HG03025 (cell line): ENCODE measurements at regions not wholly inside any gene's neighbourhood (a gene's known extent, or its start where the extent isn't known, plus 50 kb on each side); places are given as distances from the start of the nearest gene placed in this dataset.

Source experiments
- ATAC-seq: cut with Tn5 transposase; IDR thresholded peaks from one replicate; pipeline ENCODE4 v1.9.1; 2021; ENCODE audit warnings: mild to moderate bottlenecking, moderate library complexity; ENCODE audit not compliant: unreplicated experiment, low FRiP score

- ATAC-seq: no peak
Measured at GRCh38 chr4:123305736-123306135, 90.9 kb upstream of the SPRY1 start.

DNA sequence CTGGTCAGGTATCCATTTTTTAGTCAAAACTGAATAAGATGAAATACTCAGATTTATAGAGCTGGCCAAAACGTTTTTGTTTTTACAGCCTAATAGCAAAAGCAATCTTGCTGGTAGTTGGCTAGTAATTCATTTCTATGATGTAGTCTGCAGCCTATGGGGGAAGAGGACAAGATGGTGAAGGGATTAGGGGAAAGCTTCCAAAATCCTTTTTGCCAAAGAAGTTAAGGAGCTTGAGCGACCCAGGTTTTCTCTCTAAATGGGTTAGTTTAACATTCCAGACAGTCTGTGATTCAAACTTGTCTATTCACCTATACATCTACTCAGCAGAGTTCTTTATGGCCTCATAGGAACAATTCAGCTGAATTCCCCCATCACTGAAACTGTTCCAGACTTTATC is 89.8 kb upstream of the SPRY1 start:
- no peak for ATAC-seq

- ATAC-seq: no peak
Measured at GRCh38 chr4:123308667-123309066, 87.9 kb upstream of the SPRY1 start.

DNA sequence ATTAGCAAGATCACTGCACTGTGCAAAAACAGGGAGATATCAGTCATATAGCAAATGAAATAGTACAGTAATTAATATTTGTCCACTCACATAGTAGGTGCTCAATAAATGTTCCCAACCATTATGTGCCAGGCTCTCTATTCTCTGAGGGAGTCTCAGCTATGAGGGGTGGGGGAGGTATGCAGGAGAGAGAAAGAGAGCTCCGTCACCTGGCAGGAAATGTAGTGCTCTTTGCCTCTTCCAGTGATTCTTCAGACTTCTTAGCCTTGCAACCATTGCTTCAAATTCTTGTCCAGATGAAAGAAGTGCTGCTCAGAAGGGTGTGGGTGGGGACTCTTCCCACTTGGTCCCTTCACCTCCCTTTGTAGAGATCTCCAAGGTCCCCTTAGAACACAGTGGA is 84.5 kb upstream of the SPRY1 start:
- ATAC-seq: no peak

GRCh38 chr4:123312951-123313592 is 83.5 kb upstream of the SPRY1 start:
- no peak for ATAC-seq

DNA sequence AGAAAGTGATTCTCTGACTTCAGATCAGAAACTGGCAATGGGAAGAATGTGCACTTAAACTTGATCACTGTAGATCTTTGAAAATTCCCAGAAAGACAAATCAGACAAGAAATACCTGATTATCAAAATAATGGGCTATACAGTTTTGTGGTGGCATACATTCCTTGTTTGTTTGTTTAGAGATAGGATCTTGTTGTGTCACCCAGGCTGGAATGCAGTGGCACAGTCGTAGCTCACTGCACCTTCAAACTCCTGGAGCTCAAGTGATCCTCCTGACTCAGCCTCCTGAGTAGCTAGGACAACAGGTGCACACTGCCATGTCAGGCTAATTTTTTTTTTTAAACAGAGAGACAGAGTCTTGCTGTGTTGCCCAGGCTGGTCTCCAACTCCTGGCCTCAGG is 81.0 kb upstream of the SPRY1 start:
- ATAC-seq: no peak

- no peak for ATAC-seq
Measured at GRCh38 chr4:123317211-123317610, 79.4 kb upstream of the SPRY1 start.

GRCh38 chr4:123319639-123320038 is 77.0 kb upstream of the SPRY1 start:
- no peak for ATAC-seq

DNA sequence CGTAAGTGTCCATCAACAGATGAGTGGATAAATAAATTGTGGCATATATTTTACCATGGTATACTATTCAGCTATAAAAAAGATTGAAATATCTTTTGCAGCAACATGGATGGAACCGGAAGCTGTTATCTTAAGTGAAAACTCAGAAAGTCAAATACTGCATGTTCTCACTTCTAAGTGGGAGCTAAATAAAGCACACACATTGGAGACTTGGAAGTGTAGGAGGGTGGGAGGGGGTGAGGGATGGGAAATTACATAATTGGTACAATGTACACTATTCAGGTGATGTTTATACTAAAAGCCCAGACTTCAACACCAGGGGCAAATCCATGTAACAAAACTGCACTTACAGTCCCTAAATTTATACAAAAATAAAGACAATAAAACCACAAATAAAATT is 72.6 kb upstream of the SPRY1 start:
- ATAC-seq: no peak

- ATAC-seq: peak; percentile 98
Measured at GRCh38 chr4:123325241-123325681, 71.3 kb upstream of the SPRY1 start.

GRCh38 chr4:123327346-123327745 is 69.2 kb upstream of the SPRY1 start:
- no peak for ATAC-seq

- ATAC-seq: no peak
Measured at GRCh38 chr4:123327846-123328429, 68.7 kb upstream of the SPRY1 start.

DNA sequence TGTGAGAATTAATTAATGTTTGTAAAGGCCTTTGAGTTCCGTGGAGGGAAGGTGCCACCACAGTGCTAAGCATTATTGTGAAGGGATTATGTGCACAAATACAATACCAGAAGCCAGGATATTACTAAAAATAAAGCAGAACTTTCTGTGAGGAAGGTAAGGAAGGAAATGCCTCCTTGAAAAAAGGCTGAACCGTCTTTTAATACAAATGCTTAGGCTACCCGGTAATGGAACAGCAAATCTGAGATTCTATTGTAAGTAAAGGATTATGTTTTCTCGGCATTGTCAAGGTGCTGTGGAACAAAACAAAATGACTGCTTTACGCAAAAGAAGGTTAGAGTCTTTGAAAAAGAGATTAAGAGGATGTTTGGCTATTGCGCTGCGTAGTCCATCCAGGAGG is 57.9 kb upstream of the SPRY1 start:
- ATAC-seq: no peak

- no peak for ATAC-seq
Measured at GRCh38 chr4:123339507-123340380, 56.9 kb upstream of the SPRY1 start.

DNA sequence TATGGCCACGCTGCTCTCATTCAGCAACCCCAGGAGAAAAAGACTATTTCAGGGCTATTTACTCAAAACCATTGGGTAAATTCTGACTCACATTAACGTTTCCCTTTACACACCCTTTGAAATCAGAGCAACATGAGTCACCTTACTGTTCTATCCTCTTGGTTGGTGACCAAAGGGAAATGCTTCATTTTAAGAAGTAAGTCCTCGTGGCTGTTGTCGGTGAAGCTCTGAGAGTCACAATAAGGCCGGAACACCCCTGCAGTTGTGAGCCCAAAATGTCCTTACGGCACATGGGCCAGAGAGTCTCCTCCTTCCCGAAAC is 56.3 kb upstream of the SPRY1 start:
- no peak for ATAC-seq

DNA sequence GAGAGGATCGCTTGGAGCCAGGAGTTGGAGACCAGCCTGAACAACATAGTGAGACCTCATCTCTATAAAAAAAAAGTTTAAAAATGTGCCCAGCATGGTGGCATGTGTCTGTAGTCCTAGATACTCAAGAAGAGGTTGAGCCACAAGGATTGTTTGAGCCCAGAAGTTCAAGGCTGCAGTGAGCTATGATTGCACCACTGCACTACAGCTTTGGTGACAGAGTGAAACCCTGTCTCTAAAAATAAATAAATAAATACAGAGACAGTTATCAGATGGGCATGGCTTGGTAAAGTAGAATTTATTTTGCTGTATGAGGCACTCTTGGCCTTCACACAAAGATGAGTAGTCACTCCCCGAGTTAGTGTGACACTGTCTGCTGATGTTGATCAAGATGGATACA is 54.1 kb upstream of the SPRY1 start:
- ATAC-seq: no peak

DNA sequence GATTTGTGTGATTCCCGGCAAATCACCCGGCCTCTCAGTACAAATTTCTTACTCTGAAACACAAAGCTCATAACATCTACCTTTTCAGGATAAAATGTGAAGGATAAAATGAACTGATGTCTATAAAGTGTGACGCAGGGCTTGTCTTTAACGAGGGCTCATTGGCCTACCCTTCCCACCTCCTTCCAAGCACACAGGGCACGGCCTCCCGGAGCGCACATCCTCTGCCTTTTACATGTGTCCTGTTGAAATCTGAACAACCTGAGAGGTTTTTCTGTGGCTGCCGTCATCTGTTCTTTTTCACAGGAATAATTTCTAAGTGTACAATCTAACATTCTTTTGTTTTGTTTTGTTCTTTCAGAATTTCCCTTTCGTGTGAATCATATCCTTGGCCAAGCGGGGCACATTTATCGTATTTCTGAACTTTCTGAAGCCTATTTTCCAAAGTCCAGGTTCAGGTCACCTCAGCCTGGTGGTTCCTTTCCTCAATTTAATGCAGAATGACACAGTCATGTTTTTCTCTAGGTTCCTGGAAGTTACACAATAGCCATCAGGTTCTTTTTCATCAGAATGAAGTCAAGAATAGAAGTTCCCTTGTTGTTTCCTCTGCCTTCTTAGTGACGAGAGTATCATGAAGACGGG is 53.1 kb upstream of the SPRY1 start:
- ATAC-seq: no peak

DNA sequence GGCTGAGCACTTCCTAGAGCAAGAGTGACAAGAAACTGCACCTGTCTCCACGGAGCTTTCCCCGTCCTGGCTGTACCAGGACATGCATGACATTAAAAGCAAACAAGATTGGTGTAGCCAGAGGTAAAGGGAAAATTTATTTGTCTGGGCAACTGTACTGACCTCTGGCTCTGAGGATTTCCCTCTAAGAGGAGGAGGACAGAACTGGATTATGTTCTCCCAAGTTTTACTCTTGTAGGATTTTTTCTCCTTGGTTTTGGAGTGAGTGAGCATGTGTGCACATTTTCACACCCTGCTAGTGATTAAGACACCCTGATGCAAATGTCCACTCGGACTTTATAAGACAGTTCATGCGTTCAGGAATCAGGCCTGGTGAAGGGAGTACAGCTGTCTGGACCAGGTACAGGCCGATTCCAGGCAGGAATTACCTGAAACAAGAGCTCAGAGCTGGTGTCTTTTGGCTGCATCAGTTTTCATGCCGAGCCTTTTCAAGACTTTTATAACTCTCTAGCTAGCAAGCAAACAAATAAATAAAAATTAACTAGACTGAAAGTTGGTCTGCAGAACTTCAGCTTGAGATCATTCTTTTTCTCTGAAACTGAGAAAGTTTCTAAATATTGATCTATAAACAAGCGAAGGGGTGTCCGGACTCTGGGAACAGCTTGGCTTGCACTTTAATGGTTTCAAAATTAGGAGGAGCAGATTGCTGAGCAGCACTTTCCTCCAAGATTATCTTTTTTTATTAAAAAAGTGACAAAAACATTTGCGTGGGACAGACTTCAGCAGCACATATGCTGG is 51.3 kb upstream of the SPRY1 start:
- no peak for ATAC-seq

- no peak for ATAC-seq
Measured at GRCh38 chr4:123345935-123346300, 50.7 kb upstream of the SPRY1 start.

- ATAC-seq: no peak
Measured at GRCh38 chr4:123346330-123346940, 50.2 kb upstream of the SPRY1 start.
